ENCODE measurements at regions not wholly inside any gene's neighbourhood (a gene's known extent, or its start where the extent isn't known, plus 50 kb on each side); places are given as distances from the start of the nearest gene placed in this dataset.

- DNase-seq = no peak
Observed at GRCh38 chr5:173744551-173744950, 128.1 kb upstream of the BOD1 start.

DNA sequence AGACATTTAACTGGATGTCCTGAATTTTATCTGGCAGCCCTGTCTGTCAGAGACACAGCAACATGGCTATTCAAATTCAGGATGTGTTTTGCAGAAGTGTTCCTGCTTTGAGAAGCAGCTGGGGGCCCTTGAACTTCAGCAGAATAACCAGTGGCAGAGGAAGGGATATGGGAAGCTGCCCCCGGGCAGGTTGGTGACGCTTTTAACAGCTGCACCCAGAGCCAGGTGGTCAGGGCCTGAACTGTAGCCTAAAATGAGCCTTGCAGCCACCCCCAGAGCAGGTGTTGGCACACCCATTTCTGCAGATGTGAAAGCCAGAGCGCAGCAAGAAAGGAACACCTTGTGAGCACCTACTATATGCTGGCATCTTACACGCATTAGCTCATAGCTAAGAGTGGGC lies 128.7 kb upstream of the BOD1 start:
- DNase-seq = no peak

- DNase-seq = no peak
Observed at GRCh38 chr5:173745557-173745956, 129.1 kb upstream of the BOD1 start.

DNA sequence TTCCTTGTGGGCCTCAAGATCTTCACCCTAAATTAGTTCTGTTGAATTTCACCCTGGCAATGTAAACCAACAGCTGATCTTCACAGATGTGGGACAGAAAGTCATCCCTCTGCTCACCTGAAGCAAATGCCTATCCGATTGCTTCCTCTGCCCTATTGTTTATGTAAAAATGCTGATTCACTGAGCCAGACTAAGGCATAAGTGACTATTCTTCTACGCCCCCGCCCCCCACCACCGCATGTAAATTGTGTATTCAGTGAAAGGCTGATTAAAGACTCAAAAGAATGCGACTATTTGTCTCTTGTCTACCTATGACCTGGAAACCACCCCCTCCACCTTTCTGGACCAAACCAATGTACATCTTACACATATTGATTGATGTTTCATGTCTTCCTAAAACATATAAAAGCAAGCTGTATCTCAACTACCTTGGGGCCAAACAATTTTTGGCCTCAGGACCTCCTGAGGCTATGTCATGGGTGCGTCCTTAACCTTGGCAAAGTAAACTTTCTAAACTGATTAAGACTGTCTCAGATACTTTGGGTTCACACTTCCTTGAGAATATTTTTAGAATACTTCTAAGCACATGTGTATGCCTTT lies 129.7 kb upstream of the BOD1 start:
- no peak for DNase-seq

DNA sequence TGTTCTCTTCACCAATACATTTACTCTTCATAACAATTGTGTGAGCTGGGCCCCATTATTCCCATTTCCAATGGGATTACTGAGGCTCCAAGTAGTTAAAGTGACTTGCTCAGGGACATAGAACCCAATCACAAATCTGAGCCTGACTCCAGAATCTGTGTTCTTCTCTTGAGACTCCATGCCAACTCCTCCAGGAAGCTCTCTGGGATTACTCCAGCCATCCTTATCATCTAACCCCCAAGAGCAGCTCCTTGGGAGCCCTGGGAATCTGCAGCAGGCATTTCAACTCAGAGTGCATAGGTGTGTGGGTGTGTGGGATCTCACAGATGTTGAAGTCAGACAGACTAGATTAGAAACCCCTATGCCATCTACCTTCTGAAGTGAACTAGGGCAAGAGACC lies 131.4 kb upstream of the BOD1 start:
- no peak for DNase-seq

GRCh38 chr5:173750538-173751265 lies 134.3 kb upstream of the BOD1 start:
- no peak for DNase-seq

- DNase-seq = no peak
Observed at GRCh38 chr5:173751266-173751600, 134.8 kb upstream of the BOD1 start.

DNA sequence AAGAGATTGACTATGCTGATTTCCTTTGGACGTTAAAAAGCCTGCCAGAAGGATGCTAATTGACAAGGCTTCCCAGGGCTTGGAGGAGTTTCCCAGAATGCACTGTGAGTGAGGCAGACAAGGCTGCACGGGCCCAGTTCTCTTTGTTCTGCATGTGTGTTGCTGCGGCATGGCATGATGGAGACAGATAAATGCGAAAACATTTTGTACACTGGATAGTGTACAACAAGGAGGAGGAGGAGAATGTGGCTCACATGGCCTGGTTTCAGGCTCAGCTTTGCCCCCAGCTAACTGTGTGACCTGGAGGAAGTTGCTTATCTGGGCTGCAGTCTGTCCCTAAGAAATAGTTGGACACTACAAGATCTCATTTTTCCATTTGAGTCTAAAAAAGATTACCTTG lies 135.5 kb upstream of the CPEB4 start:
- DNase-seq = no peak

- DNase-seq = no peak
Observed at GRCh38 chr5:173753307-173754168, 134.6 kb upstream of the CPEB4 start.

- no peak for DNase-seq
Observed at GRCh38 chr5:173755319-173755718, 132.8 kb upstream of the CPEB4 start.

GRCh38 chr5:173757403-173758209 lies 130.5 kb upstream of the CPEB4 start:
- DNase-seq = no peak

DNA sequence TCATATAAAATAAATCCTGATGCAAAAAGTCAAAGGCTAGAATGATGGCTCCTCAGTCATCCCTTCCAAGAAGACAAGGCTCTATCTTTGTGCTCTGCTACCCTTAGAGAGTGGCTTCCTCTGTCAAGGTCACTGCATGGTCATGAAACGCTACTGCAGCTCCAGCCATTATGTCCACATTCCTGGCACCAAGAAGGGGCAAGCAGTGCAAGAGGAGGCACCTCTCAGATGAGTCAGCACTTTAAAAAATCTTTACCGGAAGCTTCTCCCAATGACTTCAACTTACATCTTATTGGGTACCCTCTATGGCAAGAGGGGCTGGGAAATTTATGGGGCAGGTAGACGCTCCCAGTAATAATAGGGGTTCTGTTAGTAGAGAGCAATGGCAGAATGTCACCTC lies 129.5 kb upstream of the CPEB4 start:
- DNase-seq = no peak

- no peak for DNase-seq
Observed at GRCh38 chr5:173759691-173760090, 128.5 kb upstream of the CPEB4 start.

GRCh38 chr5:173760461-173761177 lies 127.5 kb upstream of the CPEB4 start:
- no peak for DNase-seq

DNA sequence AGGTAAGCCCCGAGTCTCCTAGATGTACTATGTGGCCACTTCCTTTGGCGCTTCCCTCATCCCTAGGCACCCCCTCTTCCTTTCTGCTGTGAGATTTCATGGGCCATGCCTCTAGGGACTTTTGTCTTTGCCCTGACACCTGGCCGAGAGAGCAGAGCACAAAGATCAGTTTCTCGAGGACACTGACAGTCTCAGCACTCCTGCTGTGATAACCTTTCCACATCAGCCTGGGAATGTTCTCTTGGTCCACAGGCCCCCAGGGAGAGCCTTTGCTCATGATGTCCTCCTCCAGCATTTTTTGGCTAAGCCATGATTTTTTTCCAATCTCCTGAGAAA lies 127.0 kb upstream of the CPEB4 start:
- no peak for DNase-seq

DNA sequence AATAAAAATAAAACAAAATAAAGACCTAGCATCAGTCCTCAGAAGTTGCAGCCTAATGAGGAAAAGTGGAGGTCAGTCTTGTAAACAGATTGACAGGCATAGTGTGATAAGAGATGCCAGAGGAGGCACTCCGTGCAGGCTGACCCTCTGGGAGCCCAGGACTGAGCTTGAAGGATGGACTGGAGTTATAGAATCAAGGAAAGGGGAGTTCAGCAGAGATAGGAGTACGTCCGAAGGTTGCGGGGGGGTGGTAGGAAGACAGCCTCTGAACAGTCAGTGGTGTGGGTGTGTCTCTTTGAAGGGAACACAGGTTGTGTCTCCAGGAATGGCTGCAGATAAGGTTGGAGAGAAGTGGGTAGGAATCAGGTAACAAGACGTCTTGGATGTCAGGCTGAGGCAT lies 126.1 kb upstream of the CPEB4 start:
- no peak for DNase-seq

DNA sequence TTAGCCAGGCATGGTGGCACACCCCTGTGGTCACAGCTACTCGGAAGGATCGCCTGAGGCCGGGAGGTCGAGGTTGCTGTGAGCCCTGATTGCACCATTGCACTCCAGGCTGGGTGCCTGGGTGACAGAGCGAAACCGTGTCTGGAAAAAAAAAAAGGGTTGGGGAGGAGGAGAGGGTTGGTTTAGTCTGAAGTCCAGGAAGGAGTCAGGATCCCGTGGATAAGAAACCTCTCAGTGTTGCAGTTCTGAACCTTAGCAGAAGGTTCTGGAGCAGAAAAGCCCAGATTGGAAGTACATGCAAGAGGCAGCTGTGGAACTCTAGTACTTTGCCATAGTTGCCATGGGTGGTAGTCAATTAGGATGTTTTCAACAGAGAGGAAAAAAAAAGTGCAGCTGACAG lies 125.2 kb upstream of the CPEB4 start:
- DNase-seq = no peak

DNA sequence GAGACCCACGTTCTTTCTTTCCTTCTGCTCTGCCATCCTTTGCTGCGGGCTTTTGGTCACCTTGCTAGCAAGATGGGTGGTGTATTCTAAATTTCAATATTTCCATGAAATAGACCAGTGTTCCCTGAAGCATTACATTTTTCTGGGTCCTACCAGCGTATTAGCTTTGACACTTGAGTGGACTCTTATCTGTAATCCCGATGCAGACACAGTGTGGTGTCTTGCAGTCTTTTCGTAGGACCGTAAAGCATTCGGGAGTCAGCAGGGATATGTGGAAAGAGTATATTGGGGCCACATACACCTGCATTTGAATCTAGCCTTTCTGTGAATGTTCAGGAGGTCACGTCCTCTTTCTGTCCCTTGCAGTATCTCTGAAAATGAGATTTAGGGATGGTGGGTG lies 124.7 kb upstream of the CPEB4 start:
- DNase-seq = no peak

DNA sequence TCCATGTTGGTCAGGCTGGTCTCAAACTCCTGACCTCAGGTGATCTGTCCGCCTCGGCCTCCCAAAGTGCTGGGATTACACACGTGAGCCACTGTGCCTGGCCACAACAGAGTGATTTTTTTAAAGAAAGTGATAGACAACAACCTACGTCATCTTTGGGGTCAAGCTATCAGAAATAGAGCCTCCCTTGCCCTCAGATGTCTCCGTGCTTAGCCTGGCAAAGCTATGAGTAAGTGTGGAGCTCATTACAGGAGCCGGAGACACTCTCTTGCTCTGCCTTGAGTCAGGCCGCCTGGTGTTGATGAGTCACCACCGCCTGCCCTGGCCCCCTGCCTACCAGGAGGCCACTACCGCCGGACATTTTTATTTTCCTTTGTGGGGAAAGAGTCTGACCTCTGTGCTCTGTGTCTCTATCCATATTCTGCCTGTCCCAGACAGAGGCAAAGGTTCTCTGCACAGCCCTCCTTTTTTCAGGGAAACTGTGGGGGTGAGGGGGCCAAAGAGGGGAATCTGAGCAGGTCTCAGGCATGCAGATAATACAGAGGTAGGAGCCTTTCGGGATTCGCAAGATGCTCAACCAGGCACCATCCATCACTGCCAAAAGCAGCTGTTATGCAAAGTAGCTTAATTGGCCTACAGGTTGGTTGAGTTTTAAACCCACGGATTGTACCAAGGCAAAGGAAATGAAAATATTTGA lies 123.7 kb upstream of the CPEB4 start:
- DNase-seq = no peak

GRCh38 chr5:173765029-173765644 lies 123.0 kb upstream of the CPEB4 start:
- no peak for DNase-seq

GRCh38 chr5:173765661-173766060 lies 122.5 kb upstream of the CPEB4 start:
- no peak for DNase-seq

Data from stimulated activated CD4-positive, alpha-beta T cell treated with anti-CD3 and anti-CD28 coated beads, Interleukin-12 subunit alpha, Interleukin-12 subunit beta, amount 100 ng/mL, for 4 hours (primary cell).